ENCODE measurements at regions not wholly inside any gene's neighbourhood (a gene's known extent, or its start where the extent isn't known, plus 50 kb on each side); places are given as distances from the start of the nearest gene placed in this dataset.

GRCh38 chr22:48799227-48799970 lies 1028.3 kb downstream of the BRD1 start:
- 84 to 90% (median 90%) methylated on average over 18 of the region's 18 CpGs for WGBS, 3 donors
- no peak overlapping the region for H3K27ac ChIP-seq (ENCODE audit: low read depth, low read length)

- 70 to 88% (median 85%) methylated on average over 31 of the region's 31 CpGs for WGBS, 3 donors
- no peak overlapping the region for H3K27ac ChIP-seq (ENCODE audit: low read depth, low read length)
These were observed 1029.1 kb downstream of the BRD1 start for GRCh38 chr22:48798281-48799226.

- H3K27ac ChIP-seq (ENCODE audit: low read depth, low read length) = no peak overlapping the region
- 86 to 90% (median 87%) methylated on average over 8 of the region's 8 CpGs for WGBS, 3 donors
These were observed 1029.9 kb downstream of the BRD1 start for GRCh38 chr22:48797731-48798130.

- 55 to 70% (median 69%) methylated on average over 14 of the region's 14 CpGs for WGBS, 3 donors
- H3K27ac ChIP-seq (ENCODE audit: low read depth, low read length) = no peak overlapping the region
These were observed 1031.2 kb downstream of the BRD1 start for GRCh38 chr22:48796310-48797015.

GRCh38 chr22:48795664-48796063 lies 1032.0 kb downstream of the BRD1 start:
- WGBS, 3 donors = 47 to 50% (median 49%) methylated on average over 2 of the region's 2 CpGs
- no peak overlapping the region for H3K27ac ChIP-seq (ENCODE audit: low read depth, low read length)

GRCh38 chr22:48794906-48795305 lies 1032.8 kb downstream of the BRD1 start:
- no peak overlapping the region for H3K27ac ChIP-seq (ENCODE audit: low read depth, low read length)
- 78 to 87% (median 85%) methylated on average over 7 of the region's 7 CpGs for WGBS, 3 donors

- 82 to 95% (median 86%) methylated on average over 27 to 37 of the region's 37 CpGs for WGBS, 3 donors
These were observed 1033.7 kb downstream of the BRD1 start for GRCh38 chr22:48793949-48794348.

GRCh38 chr22:48786679-48786996 lies 1041.0 kb downstream of the BRD1 start:
- WGBS, 3 donors = 88 to 94% (median 89%) methylated on average over 3 of the region's 3 CpGs
- H3K27ac ChIP-seq (ENCODE audit: low read depth, low read length) = no peak overlapping the region

More at GRCh38 chr22:48793949-48794348, 1033.7 kb downstream of the BRD1 start:
- H3K27ac ChIP-seq (ENCODE audit: low read depth, low read length) = no peak overlapping the region

- WGBS, 3 donors = 69 to 83% (median 79%) methylated on average over 14 of the region's 14 CpGs
- H3K27ac ChIP-seq (ENCODE audit: low read depth, low read length) = no peak overlapping the region
These were observed 1041.6 kb downstream of the BRD1 start for GRCh38 chr22:48785792-48786678.

- 80 to 94% (median 90%) methylated on average over 21 of the region's 21 CpGs for WGBS, 3 donors
- no peak overlapping the region for H3K27ac ChIP-seq (ENCODE audit: low read depth, low read length)
These were observed 1042.8 kb downstream of the BRD1 start for GRCh38 chr22:48784701-48785503.

GRCh38 chr22:48783821-48784266 lies 1043.8 kb downstream of the BRD1 start:
- 70 to 87% (median 77%) methylated on average over 15 of the region's 15 CpGs for WGBS, 3 donors
- H3K27ac ChIP-seq (ENCODE audit: low read depth, low read length) = no peak overlapping the region

GRCh38 chr22:48782811-48783511 lies 1044.7 kb downstream of the BRD1 start:
- WGBS, 3 donors = 41 to 56% (median 49%) methylated on average over 15 to 16 of the region's 16 CpGs
- H3K27ac ChIP-seq (ENCODE audit: low read depth, low read length) = no peak overlapping the region

- H3K27ac ChIP-seq (ENCODE audit: low read depth, low read length) = no peak overlapping the region
- 82 to 92% (median 90%) methylated on average over 10 of the region's 10 CpGs for WGBS, 3 donors
These were observed 1045.3 kb downstream of the BRD1 start for GRCh38 chr22:48782326-48782725.

GRCh38 chr22:48781868-48782267 lies 1045.8 kb downstream of the BRD1 start:
- 94 to 96% (median 96%) methylated on average over 12 of the region's 12 CpGs for WGBS, 3 donors
- no peak overlapping the region for H3K27ac ChIP-seq (ENCODE audit: low read depth, low read length)

GRCh38 chr22:48781391-48781790 lies 1046.3 kb downstream of the BRD1 start:
- H3K27ac ChIP-seq (ENCODE audit: low read depth, low read length) = no peak overlapping the region
- 82 to 91% (median 90%) methylated on average over 14 of the region's 14 CpGs for WGBS, 3 donors

- WGBS, 3 donors = 76 to 82% (median 78%) methylated on average over 19 of the region's 19 CpGs
- H3K27ac ChIP-seq (ENCODE audit: low read depth, low read length) = no peak overlapping the region
These were observed 1046.9 kb downstream of the BRD1 start for GRCh38 chr22:48780597-48781277.
